C4-2B (cell line): ENCODE measurements at regions not wholly inside any gene's neighbourhood (a gene's known extent, or its start where the extent isn't known, plus 50 kb on each side); places are given as distances from the start of the nearest gene placed in this dataset.

Source experiments
- CTCF ChIP-seq: fragments of 450-650 bp; conservative IDR thresholded peaks from 2 replicates; pipeline ENCODE4 v1.5.1; 2017; ENCODE audit warnings: mild to moderate bottlenecking
- ZFX ChIP-seq: fragments of 450-650 bp; IDR thresholded peaks from 2 replicates; pipeline ENCODE4 v1.6.1; 2017

- TF ChIP-seq CTCF (no peak), ZFX (no peak)
Measured at GRCh38 chr6:121678245-121678644, 242.8 kb downstream of the GJA1 start.
